Spleen (tissue), 7 donors: ENCODE measurements at regions not wholly inside any gene's neighbourhood (a gene's known extent, or its start where the extent isn't known, plus 50 kb on each side); places are given as distances from the start of the nearest gene placed in this dataset.

Source experiments
- POLR2A ChIP-seq, 3 donors: fragments of 450-650 bp; IDR thresholded peaks; one replicate each; pipeline ENCODE4 v1.5.1; 2017; ENCODE audit warnings: antibody characterized with exemption in 3 of 3, mild to moderate bottlenecking in 1 of 3
- POLR2AphosphoS5 ChIP-seq, 3 donors: sonication (generic); formaldehyde crosslinking; IDR thresholded peaks; one replicate each; pipeline ENCODE4 v1.5.1; 2017; ENCODE audit warnings: antibody characterized with exemption in 3 of 3
- TF ChIP-seq, protein P1 (sequence below), 11 experiments: fragments of 200-600 bp in 7 of 11; fragments of 450-650 bp in 4 of 11; sonication (generic) in 4 of 11; IDR thresholded peaks in 8 of 11; conservative IDR thresholded peaks in 3 of 11; 1 replicate in 7 of 11; 2 replicates in 4 of 11; pipeline versions ENCODE4 v1.4.0 to v1.8.0; 2016 to 2021; ENCODE audit warnings: antibody characterized with exemption in 11 of 11, inconsistent platforms in 4 of 11, mild to moderate bottlenecking in 1 of 11
- donor health status: DM: no; HTN: no; CAD: no; lungs with moderate emphysema.
- donor health status: DM: no; HTN: no; CAD: no.
- donor health status: DM: no; HTN: no; CAD: no.

DNA sequence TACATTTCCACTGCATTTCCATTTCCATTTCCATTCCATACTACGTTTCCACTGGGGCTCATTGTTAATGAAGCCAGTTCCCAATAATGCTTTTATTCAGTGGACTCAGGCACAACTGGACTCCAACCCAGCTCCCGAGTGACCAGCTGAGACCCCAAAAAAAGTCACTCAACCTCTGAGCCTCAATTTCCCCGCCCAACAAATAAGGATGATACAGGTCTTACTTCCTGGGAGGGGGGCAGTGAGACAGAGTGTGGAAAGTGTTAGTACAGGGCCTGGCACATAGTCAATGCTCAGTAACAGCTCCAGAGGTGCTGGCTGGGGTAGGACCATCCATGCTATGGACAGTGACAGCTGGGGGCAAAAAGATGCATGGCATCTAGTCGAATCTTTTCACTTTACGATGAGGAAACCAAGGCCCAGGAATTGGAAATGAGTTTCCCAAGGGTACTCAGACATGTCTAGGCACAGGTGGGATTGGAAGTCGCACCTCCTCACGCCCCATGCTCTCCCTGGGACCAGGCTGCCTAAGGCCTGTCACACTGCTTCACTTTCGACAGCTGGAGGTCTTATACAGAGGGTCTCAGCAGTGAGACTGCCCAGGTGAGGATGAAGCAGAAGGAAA, 226.5 kb downstream of the ANAPC1 start:
- TF ChIP-seq, protein P1, sequence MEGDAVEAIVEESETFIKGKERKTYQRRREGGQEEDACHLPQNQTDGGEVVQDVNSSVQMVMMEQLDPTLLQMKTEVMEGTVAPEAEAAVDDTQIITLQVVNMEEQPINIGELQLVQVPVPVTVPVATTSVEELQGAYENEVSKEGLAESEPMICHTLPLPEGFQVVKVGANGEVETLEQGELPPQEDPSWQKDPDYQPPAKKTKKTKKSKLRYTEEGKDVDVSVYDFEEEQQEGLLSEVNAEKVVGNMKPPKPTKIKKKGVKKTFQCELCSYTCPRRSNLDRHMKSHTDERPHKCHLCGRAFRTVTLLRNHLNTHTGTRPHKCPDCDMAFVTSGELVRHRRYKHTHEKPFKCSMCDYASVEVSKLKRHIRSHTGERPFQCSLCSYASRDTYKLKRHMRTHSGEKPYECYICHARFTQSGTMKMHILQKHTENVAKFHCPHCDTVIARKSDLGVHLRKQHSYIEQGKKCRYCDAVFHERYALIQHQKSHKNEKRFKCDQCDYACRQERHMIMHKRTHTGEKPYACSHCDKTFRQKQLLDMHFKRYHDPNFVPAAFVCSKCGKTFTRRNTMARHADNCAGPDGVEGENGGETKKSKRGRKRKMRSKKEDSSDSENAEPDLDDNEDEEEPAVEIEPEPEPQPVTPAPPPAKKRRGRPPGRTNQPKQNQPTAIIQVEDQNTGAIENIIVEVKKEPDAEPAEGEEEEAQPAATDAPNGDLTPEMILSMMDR (IDR thresholded peaks at IDR 0.05 in 8 of 11, conservative IDR thresholded peaks at IDR 0.05 in 3 of 11), result no peak
- no peak for TF ChIP-seq POLR2AphosphoS5 (IDR thresholded peaks at IDR 0.05)
- no peak for TF ChIP-seq POLR2A (IDR thresholded peaks at IDR 0.05)
